GM12892 (cell line): ENCODE measurements at regions not wholly inside any gene's neighbourhood (a gene's known extent, or its start where the extent isn't known, plus 50 kb on each side); places are given as distances from the start of the nearest gene placed in this dataset.

Source experiments
- POLR2A ChIP-seq: IDR thresholded peaks from 2 replicates; pipeline ENCODE4 v1.6.1; 2011; ENCODE audit warnings: low read depth, low read length, control low read depth
- POLR2AphosphoS5 ChIP-seq: IDR thresholded peaks from 2 replicates; pipeline ENCODE4 v1.6.1; 2011; ENCODE audit warnings: low read depth, low read length, control low read depth

GRCh38 chr12:86379337-86379736 lies 123.1 kb upstream of the MGAT4C start:
- TF ChIP-seq POLR2A (no peak), POLR2AphosphoS5 (no peak)
